ENCODE measurements at regions not wholly inside any gene's neighbourhood (a gene's known extent, or its start where the extent isn't known, plus 50 kb on each side); places are given as distances from the start of the nearest gene placed in this dataset.
"Not testable (repeated sequence)": the region's sequence is repeated elsewhere in the genome, so short reads cannot be mapped to it uniquely, and the experiment has no call there.

DNA sequence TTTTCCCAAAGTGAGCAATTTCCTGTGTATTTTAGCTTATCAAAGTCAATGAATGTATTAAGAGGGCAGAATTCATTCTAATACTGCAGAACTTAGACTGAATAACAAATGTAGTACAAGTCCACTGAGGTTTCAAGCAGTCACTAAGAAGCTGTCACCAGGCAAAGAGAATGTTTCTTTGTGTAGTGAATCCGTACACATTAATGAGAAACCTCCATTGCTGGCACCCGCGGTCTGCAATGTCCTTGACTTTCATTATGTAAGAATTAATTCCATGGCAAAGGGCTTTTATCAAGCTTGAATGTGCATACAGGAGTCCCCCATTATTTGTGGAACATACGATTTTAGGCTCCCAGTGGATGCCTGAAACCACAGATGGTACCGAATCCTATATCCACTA, 719.5 kb upstream of the TMPRSS15 start:
- FAIRE-seq = no peak

DNA sequence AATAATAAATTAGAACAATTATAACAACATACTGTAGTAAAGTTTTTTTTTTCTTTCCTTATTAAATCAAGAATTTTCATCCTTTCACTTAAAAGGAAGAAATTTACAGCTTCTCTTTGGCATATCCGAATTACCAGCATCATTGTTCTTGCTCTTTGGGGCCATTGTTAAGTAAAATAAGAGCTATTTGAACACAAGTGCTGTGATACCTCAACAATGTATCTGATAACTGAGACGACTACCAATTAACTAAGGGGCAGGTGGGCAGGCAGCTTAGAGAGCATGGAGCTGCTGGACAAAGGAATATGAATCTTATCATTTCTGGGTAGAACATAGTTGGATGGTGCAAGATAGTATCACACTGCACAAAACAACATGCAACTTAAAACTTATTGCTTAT, 719.9 kb upstream of the TMPRSS15 start:
- FAIRE-seq = no peak

- no peak for FAIRE-seq
These were observed 721.1 kb upstream of the TMPRSS15 start for GRCh38 chr21:19124691-19125090.

DNA sequence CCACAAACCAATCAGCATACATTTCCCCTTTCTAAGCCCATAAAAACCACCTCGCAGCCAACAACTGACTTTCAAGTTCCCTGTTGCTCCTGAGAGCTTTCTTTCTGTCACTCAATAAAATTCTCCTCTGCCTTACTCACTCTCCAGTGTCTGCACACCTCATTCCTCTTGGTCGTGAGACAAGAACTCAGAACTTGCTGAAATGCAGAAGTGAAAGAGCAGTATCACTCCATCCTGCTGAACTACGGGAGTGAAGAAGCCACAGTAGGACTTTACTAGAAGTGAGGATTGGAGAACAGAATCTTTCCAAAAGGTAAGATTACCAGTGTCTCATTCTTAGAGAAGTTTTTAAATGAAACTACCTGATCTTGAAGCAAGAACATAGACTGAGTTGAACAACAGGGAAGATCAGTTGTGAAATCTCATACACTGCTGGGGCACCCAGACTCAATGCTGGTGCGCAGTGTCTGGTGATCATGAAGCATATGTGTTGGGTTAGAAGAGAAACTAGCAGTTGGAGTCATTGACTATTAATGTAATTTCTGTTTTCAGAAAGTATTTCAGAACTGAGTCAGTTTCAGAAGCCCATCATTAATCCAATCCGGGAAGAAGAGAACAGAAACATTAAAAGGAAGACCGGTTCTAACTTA, 726.9 kb upstream of the TMPRSS15 start:
- FAIRE-seq = no peak

DNA sequence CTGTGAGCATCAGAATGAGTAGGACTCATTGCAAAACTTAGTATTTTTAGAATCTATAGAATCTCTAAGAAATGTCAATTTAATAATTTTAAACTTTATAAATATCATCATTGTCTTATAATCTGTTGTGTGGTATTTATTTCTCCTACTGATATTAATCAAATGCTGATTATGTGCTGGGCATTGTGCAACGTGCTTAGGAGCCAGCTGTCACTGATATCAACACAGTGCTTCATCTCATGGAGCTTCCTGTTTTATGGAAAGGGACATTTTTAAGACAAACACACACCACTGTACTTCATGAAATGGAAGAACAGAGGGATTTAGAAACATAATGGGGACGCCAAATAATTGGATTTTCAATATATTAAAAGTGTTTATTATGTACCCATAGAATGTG, 737.9 kb upstream of the TMPRSS15 start:
- FAIRE-seq = no peak

- FAIRE-seq = no peak
These were observed 742.2 kb upstream of the TMPRSS15 start for GRCh38 chr21:19145682-19146293.

- FAIRE-seq = no peak
These were observed 744.5 kb upstream of the TMPRSS15 start for GRCh38 chr21:19148056-19148455.

DNA sequence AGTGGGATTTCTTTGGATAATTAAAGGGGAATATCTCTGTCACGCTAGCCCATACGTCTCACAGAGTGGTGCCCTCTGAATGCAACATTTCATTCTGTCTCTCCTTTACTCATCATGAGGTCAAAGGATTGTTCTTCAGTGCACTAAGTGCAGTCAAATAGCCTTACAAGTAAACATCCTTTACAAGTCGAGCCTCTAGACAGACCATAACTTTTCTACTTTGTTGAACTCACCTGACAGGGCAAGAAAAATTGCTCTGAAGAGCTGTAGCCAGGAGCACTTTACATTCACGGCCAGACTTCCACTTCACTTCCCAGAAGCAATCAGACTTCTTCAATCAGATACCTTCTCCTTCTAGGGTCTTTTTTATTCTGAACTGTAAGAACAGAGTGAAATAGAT, 768.0 kb upstream of the TMPRSS15 start:
- no peak for FAIRE-seq

GRCh38 chr21:19181604-19182140, 778.1 kb upstream of the TMPRSS15 start:
- no peak for FAIRE-seq

GRCh38 chr21:19197950-19198349, 794.4 kb upstream of the TMPRSS15 start:
- FAIRE-seq = no peak

- no peak for FAIRE-seq
These were observed 795.2 kb upstream of the TMPRSS15 start for GRCh38 chr21:19198801-19199200.

- no peak for FAIRE-seq
These were observed 814.6 kb upstream of the TMPRSS15 start for GRCh38 chr21:19218163-19218562.

DNA sequence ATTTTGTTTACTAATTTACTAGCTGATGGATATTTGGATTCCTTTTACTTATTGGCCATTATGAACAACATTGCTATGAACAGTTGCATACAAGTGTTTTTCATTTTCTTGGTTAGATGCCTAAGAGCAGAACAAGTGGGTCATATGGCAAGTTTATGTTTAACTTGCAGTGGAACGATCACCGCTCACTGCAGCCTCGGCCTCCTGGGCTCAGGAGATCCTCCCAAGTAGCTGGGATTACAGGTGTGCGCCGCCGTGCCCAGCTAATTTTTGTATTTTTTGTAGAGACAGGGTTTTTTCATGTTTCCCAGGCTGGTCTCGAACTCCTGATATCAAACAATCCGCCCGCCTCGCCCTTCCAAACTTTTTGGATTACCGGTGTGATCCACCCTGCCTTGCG, 820.5 kb upstream of the TMPRSS15 start:
- no peak for FAIRE-seq

DNA sequence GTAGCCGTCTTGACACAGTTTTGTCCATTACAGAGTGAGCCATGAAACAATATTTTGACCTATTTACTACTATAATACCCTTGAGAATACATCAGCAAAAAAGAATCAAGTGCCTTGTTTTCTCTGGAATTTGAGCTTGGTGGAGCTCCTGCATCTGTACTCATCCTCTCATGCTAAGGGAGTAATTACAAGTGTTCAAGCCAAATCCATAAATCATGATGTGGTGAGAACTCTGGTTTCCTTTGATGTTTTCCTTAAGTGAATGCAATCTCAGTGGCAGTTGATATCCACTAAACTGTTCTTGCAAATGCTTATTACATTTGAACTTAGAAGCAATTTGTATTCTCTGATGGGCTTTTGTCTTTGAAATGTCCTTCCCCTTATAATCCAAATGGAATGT, 824.6 kb upstream of the TMPRSS15 start:
- FAIRE-seq = no peak

DNA sequence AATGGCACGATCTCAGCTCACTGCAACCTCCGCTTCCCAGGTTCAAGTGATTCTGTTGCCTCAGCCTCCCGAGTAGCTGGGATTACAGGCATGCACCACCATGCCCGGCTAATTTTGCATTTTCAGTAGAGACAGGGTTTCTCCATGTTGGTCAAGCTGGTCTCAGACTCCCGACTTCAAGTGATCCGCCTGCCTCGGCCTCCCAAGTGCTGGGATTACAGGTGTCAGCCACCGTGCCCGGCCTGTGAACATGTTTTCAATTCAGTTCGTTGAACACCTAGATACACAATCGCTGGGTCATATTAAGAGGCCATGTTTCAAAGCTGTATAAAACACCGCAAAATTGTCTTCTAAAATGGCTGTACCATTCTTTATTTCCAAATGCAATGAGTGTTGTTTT, 830.3 kb upstream of the TMPRSS15 start:
- not testable (repeated sequence) for FAIRE-seq

DNA sequence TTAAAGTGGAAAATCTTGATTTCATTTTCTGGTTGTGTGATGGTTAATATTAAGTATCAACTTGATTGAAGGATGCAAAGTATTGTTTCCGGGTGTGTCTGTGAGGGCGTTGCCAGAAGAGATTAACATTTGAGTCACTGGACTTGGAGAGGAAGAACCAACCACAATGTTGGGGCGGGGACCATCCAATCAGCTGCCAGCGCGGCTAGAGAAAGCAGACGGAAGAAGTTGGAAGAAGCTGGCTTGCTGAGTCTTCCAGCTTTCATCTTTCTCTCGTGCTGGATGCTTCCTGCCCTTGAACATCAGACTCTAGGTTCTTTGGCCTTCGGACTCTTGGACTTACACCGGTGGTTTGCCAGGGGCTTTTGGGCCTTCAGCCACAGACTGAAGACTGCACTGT, 832.6 kb upstream of the TMPRSS15 start:
- FAIRE-seq = no peak

- no peak for FAIRE-seq
These were observed 834.0 kb upstream of the TMPRSS15 start for GRCh38 chr21:19237608-19238007.

GRCh38 chr21:19239696-19240095, 836.1 kb upstream of the TMPRSS15 start:
- no peak for FAIRE-seq

GRCh38 chr21:19244502-19245187, 841.1 kb upstream of the TMPRSS15 start:
- FAIRE-seq = no peak

DNA sequence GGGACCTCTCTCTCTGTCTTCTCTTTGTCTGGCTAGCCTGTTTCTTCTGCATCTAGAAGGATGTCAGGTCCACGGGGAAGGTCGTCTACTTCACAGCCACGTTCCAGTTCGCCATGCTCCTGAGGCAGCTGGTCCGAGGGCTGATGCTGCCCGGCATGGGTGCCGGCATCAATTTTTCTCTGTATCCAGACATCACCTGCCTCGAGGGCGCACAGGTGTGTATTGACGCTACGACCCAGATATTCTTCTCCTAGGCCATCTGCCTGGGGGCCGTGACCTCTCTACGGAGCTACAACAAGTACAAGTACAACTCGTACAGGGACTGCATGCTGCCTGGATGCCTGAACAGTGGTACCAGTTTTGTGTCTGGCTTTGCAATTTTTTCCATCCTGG, 841.6 kb upstream of the TMPRSS15 start:
- FAIRE-seq = no peak

DNA sequence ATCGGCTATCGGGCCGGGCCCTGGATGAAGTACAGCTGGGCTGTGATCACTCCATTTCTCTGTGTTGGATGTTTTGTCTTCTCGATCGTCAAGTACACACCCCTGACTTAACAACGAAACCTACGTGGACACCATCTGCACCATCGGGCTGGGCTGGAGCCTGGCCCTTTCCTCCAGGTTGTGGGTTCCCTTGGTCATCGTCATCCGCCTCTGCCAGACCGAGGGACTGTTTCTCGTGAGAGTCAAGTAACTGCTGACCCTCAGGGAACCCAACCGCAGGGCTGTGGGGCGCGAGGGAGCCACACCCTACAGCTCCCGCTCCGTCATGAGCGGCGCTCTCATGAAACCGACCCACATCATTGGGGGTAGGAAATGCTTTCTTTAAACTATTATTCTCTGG, 842.4 kb upstream of the TMPRSS15 start:
- no peak for FAIRE-seq

GRCh38 chr21:19256934-19257660, 853.5 kb upstream of the TMPRSS15 start:
- no peak for FAIRE-seq

- no peak for FAIRE-seq
These were observed 858.3 kb upstream of the TMPRSS15 start for GRCh38 chr21:19261731-19262376.

All from islet of Langerhans (tissue), 1 donor.